Heart left ventricle (tissue), 16 donors: ENCODE measurements at regions not wholly inside any gene's neighbourhood (a gene's known extent, or its start where the extent isn't known, plus 50 kb on each side); places are given as distances from the start of the nearest gene placed in this dataset.
"Not testable (repeated sequence)": the region's sequence is repeated elsewhere in the genome, so short reads cannot be mapped to it uniquely, and the experiment has no call there.

Experiments
- ATAC-seq, 4 donors: fragments of 200-7000 bp; cut with Tn5 transposase; one replicate each; pipeline ENCODE4 v1.9.1; 2020 to 2022; ENCODE audit warnings: moderate library complexity in 4 of 4, mild to moderate bottlenecking in 3 of 4, moderate number of reproducible peaks in 1 of 4
- DNase-seq, 5 donors: peaks; one replicate each; pipeline ENCODE4 v3.0.0-alpha.2; 2020
- H3K27ac ChIP-seq, 12 donors: fragments of 200-600 bp; sonication (generic) in 4 of 12; one replicate each; pipeline versions ENCODE4 v1.5.0 to v1.8.0; 2016 to 2022; ENCODE audit warnings: mild to moderate bottlenecking in 2 of 12
- H3K27me3 ChIP-seq, 9 donors: fragments of 200-600 bp; sonication (generic) in 2 of 9; one replicate each; pipeline versions ENCODE4 v1.5.1 to v1.8.0; 2016 to 2022; ENCODE audit warnings: mild to moderate bottlenecking in 3 of 9
- H3K36me3 ChIP-seq, 9 donors: fragments of 200-600 bp; sonication (generic) in 2 of 9; one replicate each; pipeline versions ENCODE4 v1.5.0 to v1.8.0; 2018 to 2022; ENCODE audit warnings: mild to moderate bottlenecking in 2 of 9
- H3K4me1 ChIP-seq, 12 donors: fragments of 200-600 bp; sonication (generic) in 4 of 12; one replicate each; pipeline versions ENCODE4 v1.5.0 to v1.8.0; 2016 to 2022; ENCODE audit warnings: mild to moderate bottlenecking in 3 of 12
- H3K4me3 ChIP-seq, 12 donors: fragments of 200-600 bp; sonication (generic) in 4 of 12; one replicate each; pipeline versions ENCODE4 v1.5.0 to v1.8.0; 2017 to 2022; ENCODE audit warnings: mild to moderate bottlenecking in 9 of 12, moderate library complexity in 4 of 12
- H3K9me3 ChIP-seq, 12 donors: fragments of 200-600 bp; sonication (generic) in 4 of 12; one replicate each; pipeline versions ENCODE4 v1.5.0 to v1.8.0; 2016 to 2022; ENCODE audit warnings: mild to moderate bottlenecking in 1 of 12
- CTCF ChIP-seq, 12 donors: fragments of 200-600 bp; sonication (generic) in 4 of 12; IDR thresholded peaks; one replicate each; pipeline versions ENCODE4 v1.5.0 to v1.8.0; 2018 to 2022; ENCODE audit warnings: antibody characterized with exemption in 12 of 12, mild to moderate bottlenecking in 5 of 12
- POLR2A ChIP-seq, 2 donors: fragments of 450-650 bp; IDR thresholded peaks; one replicate each; pipeline ENCODE4 v1.6.1; 2017; ENCODE audit warnings: antibody characterized with exemption in 2 of 2, mild to moderate bottlenecking in 2 of 2, moderate library complexity in 2 of 2
- WGBS, 4 donors: extraction: QIAGEN DNeasy Blood & Tissue Kit in 2 of 4; methylation state at CpG; one replicate each; pipeline versions ENCODE4 v1.1.5 to v1.1.7; 2013 to 2018; 5-methylcytosine and 5-hydroxymethylcytosine counted together
- intact Hi-C, 10 donors: fragments of 100-400 bp; cut with DNase I; formaldehyde crosslinking; loops; one replicate each; pipeline versions ENCODE4 v1.11.1 to v1.14.2; 2022
- donor health status: ischemic (EF 13 %, LVEDD 7.1; RV severe dilation, severe dysfunction).
- donor health status: healthy with polysubstance abuse.
- donor health status: DM: no; HTN: yes; CAD: no.
- donor health status: DM: no; HTN: no; CAD: no.
- donor health status: ischemic (EF 25% LVEDD 6.9; RV normal size, moderate dysfunction).
- donor health status: ischemic (EF 25% LVEDD 5.7; RV mildly dilated, moderate dysfunction).
- donor health status: healthy.
- donor health status: DM: yes; HTN: yes; CAD: no.
- donor health status: ischemic (EF 35%, LVEDD 5.7; RV mildly dilated, moderate dysfunction).
- donor health status: nonischemic (EF 11% LVEDD 7.7; RV severe dilation, severe dysfunction).
- donor health status: DM: yes; HTN: yes; CAD: no.
- donor health status: PGD.
- donor health status: ischemic (EF 29% LVEDD 5.4; RV normal size, mild dysfunction).
- donor health status: nonischemic (EF 23%, LVEDD 6.1; RV moderate dilation, normal function).

- intact Hi-C loops = loop anchor here in 2 of 10 donors (5.0 to 10.0 kb wide), 2 partner anchors 299 to 301 kb away; partner anchors contain the start of gene PCDH7 (in 2 of the 2)
- Histone ChIP-seq H3K4me1 (peaks cover 0 to 12% (median 0%) of the 10 kb centered on the region in 12 donors), H3K36me3 (no peaks in the 10 kb centered on the region), H3K4me3 (peak overlapping the region in 1 of 12 donors; percentile 11), H3K9me3 (no peaks in the 10 kb centered on the region), H3K27me3 (no peaks in the 10 kb centered on the region), H3K27ac (peak overlapping the region in 6 of 12 donors; percentile 34 to 76 (median 64))
- no peak for TF ChIP-seq CTCF (IDR thresholded peaks at IDR 0.05)
- no peak for TF ChIP-seq POLR2A (IDR thresholded peaks at IDR 0.05)
- peak in 2 of 4 donors; percentile 41 to 54 for ATAC-seq
- DNase-seq = no peak
- 39 to 58% (median 46%) methylated on average over 2 of the region's 2 CpGs for WGBS, 4 donors
Measured at GRCh38 chr4:31023742-31024141, 303.6 kb downstream of the PCDH7 start.

- H3K4me3 ChIP-seq, H3K27me3 ChIP-seq, H3K27ac ChIP-seq, DNase-seq, ATAC-seq, H3K36me3 ChIP-seq, H3K9me3 ChIP-seq: not testable (repeated sequence)
- intact Hi-C loops = loop anchor here in 2 of 10 donors (5.0 to 10.0 kb wide), 2 partner anchors 300 to 302 kb away; partner anchors contain the start of gene PCDH7 (in 2 of the 2)
- WGBS, 4 donors = 89 to 94% (median 92%) methylated on average over 12 of the region's 12 CpGs
- H3K4me1 ChIP-seq = peaks cover 0 to 12% (median 0%) of the 10 kb centered on the region in 12 donors
Measured at GRCh38 chr4:31024781-31025180, 304.6 kb downstream of the PCDH7 start.

- TF ChIP-seq POLR2A (IDR thresholded peaks at IDR 0.05) = no peak
- no peaks in the 10 kb centered on the region for H3K9me3 ChIP-seq
- DNase-seq (no peak), ATAC-seq (no peak)
- H3K4me1 ChIP-seq = peaks cover 0 to 9% (median 0%) of the 10 kb centered on the region in 12 donors
- no peaks in the 10 kb centered on the region for H3K27me3 ChIP-seq
- intact Hi-C loops = loop anchor here in 1 of 10 donors (10.0 kb wide), 1 partner anchor 301 kb away; the partner anchor contains the start of gene PCDH7
- H3K36me3 ChIP-seq = no peaks in the 10 kb centered on the region
- no peak overlapping the region for H3K4me3 ChIP-seq
- no peak overlapping the region for H3K27ac ChIP-seq
- 67 to 84% (median 71%) methylated on average over 5 of the region's 5 CpGs for WGBS, 4 donors
Measured at GRCh38 chr4:31026256-31026655, 306.1 kb downstream of the PCDH7 start.

- Histone ChIP-seq H3K27me3 (no peaks in the 10 kb centered on the region), H3K4me3 (no peak overlapping the region), H3K36me3 (no peaks in the 10 kb centered on the region), H3K9me3 (no peaks in the 10 kb centered on the region), H3K4me1 (no peaks in the 10 kb centered on the region), H3K27ac (no peak overlapping the region)
- no peak for ATAC-seq
- TF ChIP-seq CTCF (IDR thresholded peaks at IDR 0.05) (no peak), POLR2A (IDR thresholded peaks at IDR 0.05) (no peak)
- intact Hi-C loops = no loop called here
- WGBS, 4 donors = 70 to 92% (median 74%) methylated on average over 3 of the region's 3 CpGs
- DNase-seq = no peak
Measured at GRCh38 chr4:31034550-31034949, 314.4 kb downstream of the PCDH7 start.

GRCh38 chr4:31035761-31036160, 315.6 kb downstream of the PCDH7 start:
- intact Hi-C loops = no loop called here
- no peak for TF ChIP-seq POLR2A (IDR thresholded peaks at IDR 0.05)
- TF ChIP-seq CTCF (IDR thresholded peaks at IDR 0.05) = no peak
- 82 to 89% (median 84%) methylated on average over 1 of the region's 1 CpG for WGBS, 4 donors
- Histone ChIP-seq H3K27me3 (no peaks in the 10 kb centered on the region), H3K27ac (no peak overlapping the region), H3K36me3 (no peaks in the 10 kb centered on the region), H3K9me3 (no peaks in the 10 kb centered on the region), H3K4me1 (no peaks in the 10 kb centered on the region), H3K4me3 (no peak overlapping the region)
- no peak for ATAC-seq
- no peak for DNase-seq
